Activated CD8-positive, alpha-beta T cell treated with anti-CD3 and anti-CD28 coated beads for 36 hours (primary cell): ENCODE measurements at regions not wholly inside any gene's neighbourhood (a gene's known extent, or its start where the extent isn't known, plus 50 kb on each side); places are given as distances from the start of the nearest gene placed in this dataset.

ENCODE experiments used
- ATAC-seq: fragments of 200-7000 bp; cut with Tn5 transposase; one replicate; pipeline ENCODE4 v1.10.0; 2021; ENCODE audit warnings: mild to moderate bottlenecking, moderate library complexity
- CTCF ChIA-PET: fragments of 350-600 bp; sonication (Branson Sonifier 250); formaldehyde crosslinking; loops from one replicate; lab custom pipeline; 2021; ENCODE audit warnings: antibody characterized with exemption; lab: Charles Lee
- POLR2A ChIA-PET: fragments of 350-600 bp; sonication (Branson Sonifier 250); formaldehyde crosslinking; loops from one replicate; lab custom pipeline; 2021; ENCODE audit warnings: antibody characterized with exemption; lab: Charles Lee
- DNase-seq: peaks from one replicate; pipeline ENCODE4 v3.0.0-alpha.2; 2020
- H3K27ac Mint-ChIP-seq: one replicate; pipeline ENCODE4 v1.8.0; 2021; ENCODE audit warnings: mild to moderate bottlenecking, mixed read lengths
- H3K27me3 Mint-ChIP-seq: one replicate; pipeline ENCODE4 v1.8.0; 2021; ENCODE audit warnings: mixed read lengths
- H3K36me3 Mint-ChIP-seq: one replicate; pipeline ENCODE4 v1.8.0; 2021; ENCODE audit warnings: low read depth, mixed read lengths
- H3K4me1 Mint-ChIP-seq: one replicate; pipeline ENCODE4 v1.8.0; 2021; ENCODE audit warnings: low read depth, mixed read lengths
- H3K4me3 Mint-ChIP-seq: one replicate; pipeline ENCODE4 v1.8.0; 2021; ENCODE audit warnings: mild to moderate bottlenecking, moderate library complexity, mixed read lengths
- H3K9me3 Mint-ChIP-seq: one replicate; pipeline ENCODE4 v1.8.0; 2021; ENCODE audit warnings: mixed read lengths
- CTCF ChIP-seq: fragments of 200-600 bp; IDR thresholded peaks from one replicate; pipeline ENCODE4 v1.8.0; 2022; ENCODE audit warnings: antibody characterized with exemption, mild to moderate bottlenecking
- intact Hi-C: fragments of 100-400 bp; cut with micrococcal nuclease; formaldehyde crosslinking; loops from one replicate; pipeline ENCODE4 v1.10.0; 2022

GRCh38 chr12:107267604-107268003 is 174.3 kb upstream of the CRY1 start:
- CTCF ChIA-PET = no interaction called here
- POLR2A ChIA-PET = no interaction called here
- ATAC-seq = no peak

GRCh38 chr12:107271523-107271922 is 178.2 kb upstream of the CRY1 start:
- DNase-seq (no peak), ATAC-seq (no peak)
- ChIA-PET CTCF (interaction anchor here (0.5 to 1.4 kb wide), 2 partner anchors 10 to 30 kb away, joined by 3 to 5 read pairs; no protein-coding TSS in a partner anchor), POLR2A (no interaction called here)
- H3K27ac Mint-ChIP-seq = no peak overlapping the region
- peaks cover 2% of the 10 kb centered on the region for H3K27me3 Mint-ChIP-seq
- intact Hi-C loops = no loop called here
- TF ChIP-seq CTCF = no peak
- no peaks in the 10 kb centered on the region for H3K9me3 Mint-ChIP-seq
- no peaks in the 10 kb centered on the region for H3K4me1 Mint-ChIP-seq
- H3K36me3 Mint-ChIP-seq = no peaks in the 10 kb centered on the region
- no peak overlapping the region for H3K4me3 Mint-ChIP-seq

More at GRCh38 chr12:107267604-107268003, 174.3 kb upstream of the CRY1 start:
- no peak overlapping the region for H3K4me3 Mint-ChIP-seq
- DNase-seq = no peak
- no peak for TF ChIP-seq CTCF
- H3K36me3 Mint-ChIP-seq = peaks cover 4% of the 10 kb centered on the region
- no peak overlapping the region for H3K27ac Mint-ChIP-seq
- H3K4me1 Mint-ChIP-seq = peaks cover 9% of the 10 kb centered on the region
- H3K9me3 Mint-ChIP-seq = peaks cover 9% of the 10 kb centered on the region
- intact Hi-C loops = no loop called here
- no peaks in the 10 kb centered on the region for H3K27me3 Mint-ChIP-seq

- intact Hi-C loops = no loop called here
- Mint-ChIP-seq H3K4me1 (no peaks in the 10 kb centered on the region), H3K27me3 (peaks cover 2% of the 10 kb centered on the region), H3K36me3 (no peaks in the 10 kb centered on the region), H3K9me3 (no peaks in the 10 kb centered on the region), H3K27ac (no peak overlapping the region), H3K4me3 (no peak overlapping the region)
- ChIA-PET CTCF (interaction anchor here (1.3 kb wide), 1 partner anchor 127 kb away, joined by 4 read pairs; no protein-coding TSS in a partner anchor), POLR2A (no interaction called here)
- DNase-seq = no peak
- ATAC-seq = no peak
- TF ChIP-seq CTCF = no peak
Measured at GRCh38 chr12:107275530-107275929, 182.2 kb upstream of the CRY1 start.

- Mint-ChIP-seq H3K27ac (no peak overlapping the region), H3K9me3 (no peaks in the 10 kb centered on the region), H3K4me1 (no peaks in the 10 kb centered on the region), H3K27me3 (peaks cover 2% of the 10 kb centered on the region), H3K36me3 (no peaks in the 10 kb centered on the region), H3K4me3 (no peak overlapping the region)
- no peak for DNase-seq
- intact Hi-C loops = no loop called here
- ChIA-PET CTCF (no interaction called here), POLR2A (no interaction called here)
- no peak for ATAC-seq
- TF ChIP-seq CTCF = no peak
Measured at GRCh38 chr12:107277855-107278254, 184.5 kb upstream of the CRY1 start.

GRCh38 chr12:107282628-107283027 is 189.3 kb upstream of the CRY1 start:
- DNase-seq (no peak), ATAC-seq (no peak)
- ChIA-PET POLR2A (no interaction called here), CTCF (no interaction called here)
- H3K27me3 Mint-ChIP-seq = no peaks in the 10 kb centered on the region
- intact Hi-C loops = no loop called here
- no peak for TF ChIP-seq CTCF
- H3K4me3 Mint-ChIP-seq = no peak overlapping the region
- H3K9me3 Mint-ChIP-seq = no peaks in the 10 kb centered on the region
- H3K36me3 Mint-ChIP-seq = no peaks in the 10 kb centered on the region
- H3K27ac Mint-ChIP-seq = no peak overlapping the region
- peaks cover 4% of the 10 kb centered on the region for H3K4me1 Mint-ChIP-seq
